ENCODE measurements at regions not wholly inside any gene's neighbourhood (a gene's known extent, or its start where the extent isn't known, plus 50 kb on each side); places are given as distances from the start of the nearest gene placed in this dataset.

DNA sequence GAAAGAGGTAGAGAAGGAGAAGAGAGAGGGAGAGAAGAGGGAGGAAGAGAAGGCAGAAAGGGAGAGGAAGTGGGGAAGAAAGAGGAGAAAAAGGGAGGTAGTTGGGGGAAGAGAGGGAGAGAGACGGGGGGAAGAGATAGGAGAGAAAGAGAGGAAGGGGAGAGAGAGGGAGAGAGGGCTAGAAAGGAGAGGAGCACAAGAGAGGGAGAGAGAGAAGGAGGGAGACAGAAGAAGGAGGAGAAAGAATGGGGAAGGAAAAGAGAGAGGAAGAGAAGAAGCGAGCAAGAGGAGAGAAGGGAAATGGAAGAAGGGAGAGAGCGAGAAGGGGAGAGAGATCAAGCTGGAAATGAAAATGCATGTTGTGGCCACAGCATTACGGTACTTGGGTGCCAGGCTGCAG is 1368.4 kb upstream of the TMEM132C start:
- ATAC-seq = no peak
- POLR2A ChIA-PET = interaction anchor here (0.7 kb wide), 1 partner anchor 601 kb away, joined by 11 read pairs; no protein-coding TSS in a partner anchor
- no peak for TF ChIP-seq IRF2 (CRISPR knock-in tag; IDR thresholded peaks at IDR 0.05; ENCODE audit: borderline replicate concordance, low read depth)
- TF ChIP-seq, protein P1, sequence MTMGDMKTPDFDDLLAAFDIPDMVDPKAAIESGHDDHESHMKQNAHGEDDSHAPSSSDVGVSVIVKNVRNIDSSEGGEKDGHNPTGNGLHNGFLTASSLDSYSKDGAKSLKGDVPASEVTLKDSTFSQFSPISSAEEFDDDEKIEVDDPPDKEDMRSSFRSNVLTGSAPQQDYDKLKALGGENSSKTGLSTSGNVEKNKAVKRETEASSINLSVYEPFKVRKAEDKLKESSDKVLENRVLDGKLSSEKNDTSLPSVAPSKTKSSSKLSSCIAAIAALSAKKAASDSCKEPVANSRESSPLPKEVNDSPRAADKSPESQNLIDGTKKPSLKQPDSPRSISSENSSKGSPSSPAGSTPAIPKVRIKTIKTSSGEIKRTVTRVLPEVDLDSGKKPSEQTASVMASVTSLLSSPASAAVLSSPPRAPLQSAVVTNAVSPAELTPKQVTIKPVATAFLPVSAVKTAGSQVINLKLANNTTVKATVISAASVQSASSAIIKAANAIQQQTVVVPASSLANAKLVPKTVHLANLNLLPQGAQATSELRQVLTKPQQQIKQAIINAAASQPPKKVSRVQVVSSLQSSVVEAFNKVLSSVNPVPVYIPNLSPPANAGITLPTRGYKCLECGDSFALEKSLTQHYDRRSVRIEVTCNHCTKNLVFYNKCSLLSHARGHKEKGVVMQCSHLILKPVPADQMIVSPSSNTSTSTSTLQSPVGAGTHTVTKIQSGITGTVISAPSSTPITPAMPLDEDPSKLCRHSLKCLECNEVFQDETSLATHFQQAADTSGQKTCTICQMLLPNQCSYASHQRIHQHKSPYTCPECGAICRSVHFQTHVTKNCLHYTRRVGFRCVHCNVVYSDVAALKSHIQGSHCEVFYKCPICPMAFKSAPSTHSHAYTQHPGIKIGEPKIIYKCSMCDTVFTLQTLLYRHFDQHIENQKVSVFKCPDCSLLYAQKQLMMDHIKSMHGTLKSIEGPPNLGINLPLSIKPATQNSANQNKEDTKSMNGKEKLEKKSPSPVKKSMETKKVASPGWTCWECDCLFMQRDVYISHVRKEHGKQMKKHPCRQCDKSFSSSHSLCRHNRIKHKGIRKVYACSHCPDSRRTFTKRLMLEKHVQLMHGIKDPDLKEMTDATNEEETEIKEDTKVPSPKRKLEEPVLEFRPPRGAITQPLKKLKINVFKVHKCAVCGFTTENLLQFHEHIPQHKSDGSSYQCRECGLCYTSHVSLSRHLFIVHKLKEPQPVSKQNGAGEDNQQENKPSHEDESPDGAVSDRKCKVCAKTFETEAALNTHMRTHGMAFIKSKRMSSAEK (CRISPR knock-in tag; IDR thresholded peaks at IDR 0.05; ENCODE audit: borderline replicate concordance) = no peak
- peaks cover 3% of the 10 kb centered on the region; the same call in 1 of the 2 replicates for H3K27me3 Mint-ChIP-seq (ENCODE audit: low read depth)
- H3K27ac Mint-ChIP-seq = no peak overlapping the region
- H3K36me3 Mint-ChIP-seq = peaks cover 68% of the 10 kb centered on the region
- DNase-seq (ENCODE audit: low spot score) = no peak
- H3K4me3 Mint-ChIP-seq = no peak overlapping the region
- peaks cover 72% of the 10 kb centered on the region for H3K9me3 Mint-ChIP-seq
- H3K4me1 Mint-ChIP-seq = peaks cover 5% of the 10 kb centered on the region; the same call in 1 of the 2 replicates
- CTCF ChIA-PET = no interaction called here

DNA sequence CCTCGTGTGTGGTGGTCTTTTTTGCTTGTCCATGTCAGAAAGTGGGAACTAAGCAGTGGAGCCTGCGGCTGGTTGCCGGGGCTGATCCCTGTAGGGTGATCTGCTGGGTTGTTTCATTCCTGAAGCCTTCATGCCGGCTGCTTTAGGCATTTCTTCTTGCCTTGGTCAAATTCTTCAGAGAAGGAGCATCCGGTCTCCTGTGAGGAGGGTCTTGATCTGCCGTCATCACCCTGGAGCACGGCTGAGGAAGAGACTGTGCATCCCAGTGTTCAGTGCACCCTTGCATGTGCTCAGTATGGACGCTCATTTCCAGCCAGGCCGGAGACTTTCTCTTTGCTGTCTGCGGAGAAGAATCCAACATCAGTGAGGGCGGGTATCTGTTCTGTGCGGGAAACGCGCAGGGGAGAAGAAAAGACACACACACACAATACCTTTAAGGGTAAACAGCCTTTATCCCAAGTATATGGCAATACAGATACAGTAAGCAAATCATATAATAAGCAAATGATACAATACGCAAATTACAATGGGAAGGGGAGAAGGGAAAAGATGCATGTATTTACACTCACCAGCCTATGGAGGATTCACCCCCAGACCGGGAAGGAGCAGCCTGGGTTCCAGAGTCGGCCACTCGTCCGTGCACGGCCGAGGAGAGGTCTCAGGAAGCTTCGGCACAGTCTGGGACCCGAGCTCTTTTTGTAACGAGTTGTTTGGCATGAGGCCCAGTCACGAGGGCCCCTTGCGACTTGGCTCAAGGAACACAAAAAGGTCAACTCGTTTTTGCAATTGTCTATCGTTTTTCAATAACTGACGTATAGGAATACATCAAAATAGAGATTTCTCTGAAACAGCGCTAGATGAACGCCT is 1366.8 kb upstream of the TMEM132C start:
- Mint-ChIP-seq H3K4me3 (no peak overlapping the region), H3K4me1 (peaks cover 5% of the 10 kb centered on the region; the same call in 1 of the 2 replicates), H3K27ac (no peak overlapping the region), H3K27me3 (ENCODE audit: low read depth) (peaks cover 3% of the 10 kb centered on the region; the same call in 1 of the 2 replicates), H3K36me3 (peaks cover 76% of the 10 kb centered on the region), H3K9me3 (peaks cover 74% of the 10 kb centered on the region)
- ChIA-PET POLR2A (no interaction called here), CTCF (interaction anchor here (1.4 kb wide), 1 partner anchor 393 kb away, joined by 3 read pairs; no protein-coding TSS in a partner anchor)
- no peak for ATAC-seq
- no peak for TF ChIP-seq ESRRA (CRISPR knock-in tag; IDR thresholded peaks at IDR 0.05; ENCODE audit: borderline replicate concordance)
- no peak for TF ChIP-seq IRF2 (CRISPR knock-in tag; IDR thresholded peaks at IDR 0.05; ENCODE audit: borderline replicate concordance, low read depth)
- TF ChIP-seq, protein P2, sequence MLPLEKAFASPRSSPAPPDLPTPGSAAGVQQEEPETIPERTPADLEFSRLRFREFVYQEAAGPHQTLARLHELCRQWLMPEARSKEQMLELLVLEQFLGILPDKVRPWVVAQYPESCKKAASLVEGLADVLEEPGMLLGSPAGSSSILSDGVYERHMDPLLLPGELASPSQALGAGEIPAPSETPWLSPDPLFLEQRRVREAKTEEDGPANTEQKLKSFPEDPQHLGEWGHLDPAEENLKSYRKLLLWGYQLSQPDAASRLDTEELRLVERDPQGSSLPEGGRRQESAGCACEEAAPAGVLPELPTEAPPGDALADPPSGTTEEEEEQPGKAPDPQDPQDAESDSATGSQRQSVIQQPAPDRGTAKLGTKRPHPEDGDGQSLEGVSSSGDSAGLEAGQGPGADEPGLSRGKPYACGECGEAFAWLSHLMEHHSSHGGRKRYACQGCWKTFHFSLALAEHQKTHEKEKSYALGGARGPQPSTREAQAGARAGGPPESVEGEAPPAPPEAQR (CRISPR knock-in tag; IDR thresholded peaks at IDR 0.05) = no peak
- TF ChIP-seq ATF2 (CRISPR knock-in tag; IDR thresholded peaks at IDR 0.05; ENCODE audit: borderline replicate concordance, low read depth) = no peak
- TF ChIP-seq, protein P3, sequence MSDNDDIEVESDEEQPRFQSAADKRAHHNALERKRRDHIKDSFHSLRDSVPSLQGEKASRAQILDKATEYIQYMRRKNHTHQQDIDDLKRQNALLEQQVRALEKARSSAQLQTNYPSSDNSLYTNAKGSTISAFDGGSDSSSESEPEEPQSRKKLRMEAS (CRISPR knock-in tag; IDR thresholded peaks at IDR 0.05) = no peak
- no peak for DNase-seq (ENCODE audit: low spot score)

GRCh38 chr12:126903027-126903876 is 1363.7 kb upstream of the TMEM132C start:
- Mint-ChIP-seq H3K27me3 (ENCODE audit: low read depth) (peaks cover 7% of the 10 kb centered on the region; the same call in 1 of the 2 replicates), H3K9me3 (peaks cover 72% of the 10 kb centered on the region), H3K27ac (no peak overlapping the region), H3K36me3 (peaks cover 74% of the 10 kb centered on the region), H3K4me1 (peaks cover 9% of the 10 kb centered on the region; the same call in 1 of the 2 replicates), H3K4me3 (no peak overlapping the region)
- no peak for TF ChIP-seq NFE2L1 (CRISPR knock-in tag; IDR thresholded peaks at IDR 0.05)
- no peak for TF ChIP-seq ZNF317 (CRISPR knock-in tag; IDR thresholded peaks at IDR 0.05; ENCODE audit: borderline replicate concordance, low read depth)
- POLR2A ChIA-PET = no interaction called here
- DNase-seq (ENCODE audit: low spot score) = no peak
- CTCF ChIA-PET = interaction anchor here (0.6 kb wide), 1 partner anchor 1717 kb away, joined by 4 read pairs; the partner anchor contains the start of gene TMEM132B
- ATAC-seq = no peak
